Peyer's patch (tissue), 4 donors: ENCODE measurements at regions not wholly inside any gene's neighbourhood (a gene's known extent, or its start where the extent isn't known, plus 50 kb on each side); places are given as distances from the start of the nearest gene placed in this dataset.

Source experiments
- DNase-seq, 3 donors: peaks; one replicate each; pipeline ENCODE4 v3.0.0-alpha.2; 2017 to 2019
- H3K27ac ChIP-seq, 4 donors: fragments of 200-600 bp; sonication (generic); one replicate each; pipeline ENCODE4 v1.5.1; 2016 to 2019
- H3K27me3 ChIP-seq, 2 donors: fragments of 200-600 bp; sonication (generic); one replicate each; pipeline ENCODE4 v1.5.1; 2019
- H3K36me3 ChIP-seq, 3 donors: fragments of 200-600 bp; sonication (generic); one replicate each; pipeline ENCODE4 v1.5.1; 2016 to 2019
- H3K4me1 ChIP-seq, 4 donors: fragments of 200-600 bp; sonication (generic); one replicate each; pipeline ENCODE4 v1.5.1; 2016 to 2019
- H3K4me3 ChIP-seq, 4 donors: fragments of 200-600 bp; sonication (generic); 1 replicate in 3 of 4; 2 replicates in 1 of 4; pipeline ENCODE4 v1.5.1; 2016 to 2019; ENCODE audit warnings: mild to moderate bottlenecking in 1 of 4
- H3K9me3 ChIP-seq, 4 donors: fragments of 200-600 bp; sonication (generic); one replicate each; pipeline ENCODE4 v1.5.1; 2016 to 2019; ENCODE audit warnings: mild to moderate bottlenecking in 1 of 4
- CTCF ChIP-seq, 6 experiments: fragments of 450-650 bp in 4 of 6; fragments of 200-600 bp in 2 of 6; sonication (generic) in 1 of 6; IDR thresholded peaks; one replicate each; pipeline ENCODE4 v1.5.1; 2017 to 2019; ENCODE audit warnings: antibody characterized with exemption in 6 of 6, mild to moderate bottlenecking in 3 of 6, moderate library complexity in 1 of 6
- POLR2A ChIP-seq, 2 donors: fragments of 450-650 bp; IDR thresholded peaks; one replicate each; pipeline ENCODE4 v1.5.1; 2017; ENCODE audit warnings: antibody characterized with exemption in 2 of 2, mild to moderate bottlenecking in 2 of 2, moderate library complexity in 2 of 2

- Histone ChIP-seq H3K9me3 (no peaks in the 10 kb centered on the region), H3K27ac (no peak overlapping the region), H3K4me3 (no peak overlapping the region), H3K4me1 (no peaks in the 10 kb centered on the region), H3K36me3 (no peaks in the 10 kb centered on the region), H3K27me3 (no peaks in the 10 kb centered on the region)
- TF ChIP-seq CTCF (IDR thresholded peaks at IDR 0.05), result no peak
- no peak for TF ChIP-seq POLR2A (IDR thresholded peaks at IDR 0.05)
- DNase-seq, result no peak
Observed at GRCh38 chr5:36521838-36522745, 84.3 kb upstream of the SLC1A3 start.

GRCh38 chr5:36522746-36523065 lies 83.7 kb upstream of the SLC1A3 start:
- H3K9me3 ChIP-seq, result no peaks in the 10 kb centered on the region
- TF ChIP-seq CTCF (IDR thresholded peaks at IDR 0.05), result no peak
- TF ChIP-seq POLR2A (IDR thresholded peaks at IDR 0.05), result no peak
- H3K36me3 ChIP-seq, result no peaks in the 10 kb centered on the region
- no peak overlapping the region for H3K4me3 ChIP-seq
- DNase-seq, result no peak
- no peaks in the 10 kb centered on the region for H3K4me1 ChIP-seq
- no peaks in the 10 kb centered on the region for H3K27me3 ChIP-seq
- H3K27ac ChIP-seq, result no peak overlapping the region

- Histone ChIP-seq H3K27me3 (no peaks in the 10 kb centered on the region), H3K4me3 (no peak overlapping the region), H3K9me3 (no peaks in the 10 kb centered on the region), H3K36me3 (no peaks in the 10 kb centered on the region), H3K4me1 (no peaks in the 10 kb centered on the region), H3K27ac (no peak overlapping the region)
- DNase-seq, result no peak
- no peak for TF ChIP-seq POLR2A (IDR thresholded peaks at IDR 0.05)
- no peak for TF ChIP-seq CTCF (IDR thresholded peaks at IDR 0.05)
Observed at GRCh38 chr5:36523450-36523849, 83.0 kb upstream of the SLC1A3 start.

GRCh38 chr5:36523926-36524325 lies 82.5 kb upstream of the SLC1A3 start:
- Histone ChIP-seq H3K9me3 (no peaks in the 10 kb centered on the region), H3K36me3 (no peaks in the 10 kb centered on the region), H3K4me1 (no peaks in the 10 kb centered on the region), H3K4me3 (no peak overlapping the region), H3K27ac (no peak overlapping the region), H3K27me3 (no peaks in the 10 kb centered on the region)
- TF ChIP-seq POLR2A (IDR thresholded peaks at IDR 0.05) (no peak), CTCF (IDR thresholded peaks at IDR 0.05) (no peak)
- no peak for DNase-seq

GRCh38 chr5:36526537-36526936 lies 79.9 kb upstream of the SLC1A3 start:
- Histone ChIP-seq H3K27ac (no peak overlapping the region), H3K9me3 (no peaks in the 10 kb centered on the region), H3K4me3 (no peak overlapping the region), H3K27me3 (no peaks in the 10 kb centered on the region), H3K36me3 (no peaks in the 10 kb centered on the region), H3K4me1 (no peaks in the 10 kb centered on the region)
- TF ChIP-seq CTCF (IDR thresholded peaks at IDR 0.05) (no peak), POLR2A (IDR thresholded peaks at IDR 0.05) (no peak)
- DNase-seq, result no peak
